ENCODE measurements at regions not wholly inside any gene's neighbourhood (a gene's known extent, or its start where the extent isn't known, plus 50 kb on each side); places are given as distances from the start of the nearest gene placed in this dataset.
A peak's percentile ranks its signal among the peaks of the same experiment; 100 is the strongest.

- Histone ChIP-seq H3K4me3 (ENCODE audit: low read depth, low read length) (no peak overlapping the region), H3K27ac (ENCODE audit: low read depth, low read length) (no peak overlapping the region), H3K4me1 (ENCODE audit: control insufficient read depth, insufficient read depth, low read length, unreplicated experiment) (peaks cover 30% of the 10 kb centered on the region), H3K27me3 (ENCODE audit: insufficient read depth, low read length) (no peaks in the 10 kb centered on the region), H2AFZ (ENCODE audit: low read length, unreplicated experiment) (no peak overlapping the region), H3K79me2 (ENCODE audit: control insufficient read depth, insufficient read depth, low read length, unreplicated experiment) (no peaks in the 10 kb centered on the region), H3K36me3 (ENCODE audit: insufficient read depth, low read length) (no peaks in the 10 kb centered on the region)
Observed at GRCh38 chr20:11844691-11845090, 73.0 kb upstream of the BTBD3 start.

GRCh38 chr20:11845340-11845739, 72.4 kb upstream of the BTBD3 start:
- Histone ChIP-seq H3K4me1 (ENCODE audit: control insufficient read depth, insufficient read depth, low read length, unreplicated experiment) (peaks cover 36% of the 10 kb centered on the region), H3K4me3 (ENCODE audit: low read depth, low read length) (no peak overlapping the region), H3K27ac (ENCODE audit: low read depth, low read length) (no peak overlapping the region), H3K79me2 (ENCODE audit: control insufficient read depth, insufficient read depth, low read length, unreplicated experiment) (no peaks in the 10 kb centered on the region), H3K27me3 (ENCODE audit: insufficient read depth, low read length) (no peaks in the 10 kb centered on the region), H3K36me3 (ENCODE audit: insufficient read depth, low read length) (no peaks in the 10 kb centered on the region), H2AFZ (ENCODE audit: low read length, unreplicated experiment) (peak overlapping the region; percentile 46)

- Histone ChIP-seq H3K27me3 (ENCODE audit: insufficient read depth, low read length) (no peaks in the 10 kb centered on the region), H3K79me2 (ENCODE audit: control insufficient read depth, insufficient read depth, low read length, unreplicated experiment) (no peaks in the 10 kb centered on the region), H3K36me3 (ENCODE audit: insufficient read depth, low read length) (no peaks in the 10 kb centered on the region), H3K27ac (ENCODE audit: low read depth, low read length) (no peak overlapping the region), H2AFZ (ENCODE audit: low read length, unreplicated experiment) (no peak overlapping the region), H3K4me1 (ENCODE audit: control insufficient read depth, insufficient read depth, low read length, unreplicated experiment) (peaks cover 44% of the 10 kb centered on the region), H3K4me3 (ENCODE audit: low read depth, low read length) (no peak overlapping the region)
Observed at GRCh38 chr20:11846131-11846530, 71.6 kb upstream of the BTBD3 start.

GRCh38 chr20:11847827-11848226, 69.9 kb upstream of the BTBD3 start:
- Histone ChIP-seq H3K27me3 (ENCODE audit: insufficient read depth, low read length) (no peaks in the 10 kb centered on the region), H3K27ac (ENCODE audit: low read depth, low read length) (no peak overlapping the region), H2AFZ (ENCODE audit: low read length, unreplicated experiment) (no peak overlapping the region), H3K36me3 (ENCODE audit: insufficient read depth, low read length) (no peaks in the 10 kb centered on the region), H3K4me3 (ENCODE audit: low read depth, low read length) (no peak overlapping the region), H3K4me1 (ENCODE audit: control insufficient read depth, insufficient read depth, low read length, unreplicated experiment) (peaks cover 61% of the 10 kb centered on the region), H3K79me2 (ENCODE audit: control insufficient read depth, insufficient read depth, low read length, unreplicated experiment) (no peaks in the 10 kb centered on the region)

GRCh38 chr20:11849270-11849915, 68.3 kb upstream of the BTBD3 start:
- H3K27me3 ChIP-seq (ENCODE audit: insufficient read depth, low read length): no peaks in the 10 kb centered on the region
- peak overlapping the region; percentile 54 for H3K4me3 ChIP-seq (ENCODE audit: low read depth, low read length)
- H3K79me2 ChIP-seq (ENCODE audit: control insufficient read depth, insufficient read depth, low read length, unreplicated experiment): no peaks in the 10 kb centered on the region
- peak overlapping the region; percentile 19 for H2AFZ ChIP-seq (ENCODE audit: low read length, unreplicated experiment)
- no peaks in the 10 kb centered on the region for H3K36me3 ChIP-seq (ENCODE audit: insufficient read depth, low read length)
- peaks cover 68% of the 10 kb centered on the region for H3K4me1 ChIP-seq (ENCODE audit: control insufficient read depth, insufficient read depth, low read length, unreplicated experiment)
- H3K27ac ChIP-seq (ENCODE audit: low read depth, low read length): peak overlapping the region; percentile 68

- H3K4me1 ChIP-seq (ENCODE audit: control insufficient read depth, insufficient read depth, low read length, unreplicated experiment): peaks cover 66% of the 10 kb centered on the region
- peak overlapping the region; percentile 92 for H3K27ac ChIP-seq (ENCODE audit: low read depth, low read length)
- H3K4me3 ChIP-seq (ENCODE audit: low read depth, low read length): peak overlapping the region; percentile 54; the same call in 1 of the 2 replicates
- no peaks in the 10 kb centered on the region for H3K36me3 ChIP-seq (ENCODE audit: insufficient read depth, low read length)
- no peaks in the 10 kb centered on the region for H3K79me2 ChIP-seq (ENCODE audit: control insufficient read depth, insufficient read depth, low read length, unreplicated experiment)
- H3K27me3 ChIP-seq (ENCODE audit: insufficient read depth, low read length): no peaks in the 10 kb centered on the region
- peak overlapping the region; percentile 49 for H2AFZ ChIP-seq (ENCODE audit: low read length, unreplicated experiment)
Observed at GRCh38 chr20:11849976-11850670, 67.6 kb upstream of the BTBD3 start.

GRCh38 chr20:11850901-11851300, 66.8 kb upstream of the BTBD3 start:
- Histone ChIP-seq H3K36me3 (ENCODE audit: insufficient read depth, low read length) (no peaks in the 10 kb centered on the region), H3K27ac (ENCODE audit: low read depth, low read length) (peak overlapping the region; percentile 92), H3K79me2 (ENCODE audit: control insufficient read depth, insufficient read depth, low read length, unreplicated experiment) (no peaks in the 10 kb centered on the region), H3K4me1 (ENCODE audit: control insufficient read depth, insufficient read depth, low read length, unreplicated experiment) (peaks cover 60% of the 10 kb centered on the region), H3K27me3 (ENCODE audit: insufficient read depth, low read length) (no peaks in the 10 kb centered on the region), H2AFZ (ENCODE audit: low read length, unreplicated experiment) (peak overlapping the region; percentile 49), H3K4me3 (ENCODE audit: low read depth, low read length) (peak overlapping the region; percentile 53)

- Histone ChIP-seq H3K27ac (ENCODE audit: low read depth, low read length) (peak overlapping the region; percentile 92), H3K4me1 (ENCODE audit: control insufficient read depth, insufficient read depth, low read length, unreplicated experiment) (peaks cover 60% of the 10 kb centered on the region), H3K27me3 (ENCODE audit: insufficient read depth, low read length) (no peaks in the 10 kb centered on the region), H3K4me3 (ENCODE audit: low read depth, low read length) (no peak overlapping the region), H3K79me2 (ENCODE audit: control insufficient read depth, insufficient read depth, low read length, unreplicated experiment) (no peaks in the 10 kb centered on the region), H3K36me3 (ENCODE audit: insufficient read depth, low read length) (no peaks in the 10 kb centered on the region), H2AFZ (ENCODE audit: low read length, unreplicated experiment) (no peak overlapping the region)
Observed at GRCh38 chr20:11851646-11852045, 66.0 kb upstream of the BTBD3 start.

GRCh38 chr20:11852189-11852588, 65.5 kb upstream of the BTBD3 start:
- H2AFZ ChIP-seq (ENCODE audit: low read length, unreplicated experiment): peak overlapping the region; percentile 48
- 0 out of 2 replicates have a peak overlapping the region, but pooled peaks have one; percentile 3 for H3K4me3 ChIP-seq (ENCODE audit: low read depth, low read length)
- H3K79me2 ChIP-seq (ENCODE audit: control insufficient read depth, insufficient read depth, low read length, unreplicated experiment): no peaks in the 10 kb centered on the region

GRCh38 chr20:11852811-11853210, 64.9 kb upstream of the BTBD3 start:
- 0 out of 2 replicates have a peak overlapping the region, but pooled peaks have one; percentile 3 for H3K4me3 ChIP-seq (ENCODE audit: low read depth, low read length)
- H3K79me2 ChIP-seq (ENCODE audit: control insufficient read depth, insufficient read depth, low read length, unreplicated experiment): no peaks in the 10 kb centered on the region
- H3K27me3 ChIP-seq (ENCODE audit: insufficient read depth, low read length): no peaks in the 10 kb centered on the region
- H2AFZ ChIP-seq (ENCODE audit: low read length, unreplicated experiment): peak overlapping the region; percentile 48
- H3K36me3 ChIP-seq (ENCODE audit: insufficient read depth, low read length): no peaks in the 10 kb centered on the region
- H3K4me1 ChIP-seq (ENCODE audit: control insufficient read depth, insufficient read depth, low read length, unreplicated experiment): peaks cover 55% of the 10 kb centered on the region
- peak overlapping the region; percentile 92 for H3K27ac ChIP-seq (ENCODE audit: low read depth, low read length)

More at GRCh38 chr20:11852189-11852588, 65.5 kb upstream of the BTBD3 start:
- H3K4me1 ChIP-seq (ENCODE audit: control insufficient read depth, insufficient read depth, low read length, unreplicated experiment): peaks cover 60% of the 10 kb centered on the region
- H3K36me3 ChIP-seq (ENCODE audit: insufficient read depth, low read length): no peaks in the 10 kb centered on the region
- H3K27ac ChIP-seq (ENCODE audit: low read depth, low read length): peak overlapping the region; percentile 92
- H3K27me3 ChIP-seq (ENCODE audit: insufficient read depth, low read length): no peaks in the 10 kb centered on the region

- no peak overlapping the region for H3K4me3 ChIP-seq (ENCODE audit: low read depth, low read length)
- peak overlapping the region; percentile 48 for H2AFZ ChIP-seq (ENCODE audit: low read length, unreplicated experiment)
- peaks cover 50% of the 10 kb centered on the region for H3K4me1 ChIP-seq (ENCODE audit: control insufficient read depth, insufficient read depth, low read length, unreplicated experiment)
- peak overlapping the region; percentile 92 for H3K27ac ChIP-seq (ENCODE audit: low read depth, low read length)
- H3K27me3 ChIP-seq (ENCODE audit: insufficient read depth, low read length): no peaks in the 10 kb centered on the region
- H3K36me3 ChIP-seq (ENCODE audit: insufficient read depth, low read length): no peaks in the 10 kb centered on the region
- no peaks in the 10 kb centered on the region for H3K79me2 ChIP-seq (ENCODE audit: control insufficient read depth, insufficient read depth, low read length, unreplicated experiment)
Observed at GRCh38 chr20:11853359-11853758, 64.3 kb upstream of the BTBD3 start.
